Common myeloid progenitor, CD34-positive (primary cell): ENCODE measurements at regions not wholly inside any gene's neighbourhood (a gene's known extent, or its start where the extent isn't known, plus 50 kb on each side); places are given as distances from the start of the nearest gene placed in this dataset.
"Not testable (repeated sequence)": the region's sequence is repeated elsewhere in the genome, so short reads cannot be mapped to it uniquely, and the experiment has no call there.

Experiments
- CTCF ChIA-PET: fragments of 350-600 bp; sonication (Branson Sonifier 250); formaldehyde crosslinking; loops from one replicate; lab custom pipeline; 2021; ENCODE audit warnings: antibody characterized with exemption; lab: Charles Lee
- POLR2A ChIA-PET: fragments of 350-600 bp; sonication (Branson Sonifier 250); formaldehyde crosslinking; loops from one replicate; lab custom pipeline; 2021; ENCODE audit warnings: antibody characterized with exemption; lab: Charles Lee
- DNase-seq, 3 donors: peaks; one replicate each; pipeline versions ENCODE4 v3.0.0 to v3.0.0-alpha.2; 2013
- H3K27ac ChIP-seq, 2 experiments: 1 replicate in 1 of 2; 2 replicates in 1 of 2; pipeline ENCODE4 v1.7.0; 2013; ENCODE audit warnings: inconsistent platforms in 2 of 2, low read length in 2 of 2, mild to moderate bottlenecking in 2 of 2, low read depth in 1 of 2, moderate library complexity in 1 of 2; ENCODE audit not compliant: severe bottlenecking in 2 of 2, insufficient read depth in 1 of 2, poor library complexity in 1 of 2
- H3K27me3 ChIP-seq, 5 experiments: replicated peaks in 2 of 5; 1 replicate in 3 of 5; 2 replicates in 2 of 5; pipeline versions ENCODE4 v1.6.1 to v1.7.0; 2013; ENCODE audit warnings: low read length in 4 of 5, mild to moderate bottlenecking in 2 of 5, moderate library complexity in 2 of 5, inconsistent platforms in 1 of 5; ENCODE audit not compliant: insufficient read depth in 5 of 5, control insufficient read depth in 4 of 5
- H3K36me3 ChIP-seq, 4 experiments: 1 replicate in 2 of 4; 2 replicates in 2 of 4; pipeline versions ENCODE4 v1.6.1 to v1.7.0; 2013; ENCODE audit warnings: low read length in 3 of 4, control low read depth in 1 of 4, mild to moderate bottlenecking in 1 of 4; ENCODE audit not compliant: control insufficient read depth in 4 of 4, insufficient read depth in 4 of 4
- H3K4me1 ChIP-seq, 4 experiments: 1 replicate in 3 of 4; 2 replicates in 1 of 4; pipeline versions ENCODE4 v1.6.1 to v1.7.1; 2013; ENCODE audit warnings: low read length in 3 of 4, mild to moderate bottlenecking in 3 of 4, control low read depth in 1 of 4, inconsistent platforms in 1 of 4, moderate library complexity in 1 of 4; ENCODE audit not compliant: control insufficient read depth in 4 of 4, insufficient read depth in 4 of 4; ENCODE audit errors: control extremely low read depth in 1 of 4
- H3K4me3 ChIP-seq, 7 experiments: 1 replicate in 4 of 7; 2 replicates in 3 of 7; pipeline versions ENCODE4 v1.5.1 to v1.7.0; 2013; ENCODE audit warnings: mild to moderate bottlenecking in 7 of 7, low read length in 6 of 7, moderate library complexity in 6 of 7, inconsistent platforms in 2 of 7, low read depth in 2 of 7, control low read depth in 1 of 7; ENCODE audit not compliant: insufficient read depth in 4 of 7, control insufficient read depth in 1 of 7; ENCODE audit errors: extremely low read depth in 1 of 7
- H3K9me3 ChIP-seq, 5 experiments: 1 replicate in 4 of 5; 2 replicates in 1 of 5; pipeline versions ENCODE4 v1.6.1 to v1.7.1; 2013; ENCODE audit warnings: low read length in 4 of 5, mild to moderate bottlenecking in 2 of 5, inconsistent platforms in 1 of 5, low read depth in 1 of 5, moderate library complexity in 1 of 5; ENCODE audit not compliant: control insufficient read depth in 4 of 5, insufficient read depth in 2 of 5; ENCODE audit errors: control extremely low read depth in 1 of 5
- WGBS: methylation state at CpG from one replicate; pipeline ENCODE4 v1.1.5; 2013; ENCODE audit not compliant: insufficient coverage; 5-methylcytosine and 5-hydroxymethylcytosine counted together

DNA sequence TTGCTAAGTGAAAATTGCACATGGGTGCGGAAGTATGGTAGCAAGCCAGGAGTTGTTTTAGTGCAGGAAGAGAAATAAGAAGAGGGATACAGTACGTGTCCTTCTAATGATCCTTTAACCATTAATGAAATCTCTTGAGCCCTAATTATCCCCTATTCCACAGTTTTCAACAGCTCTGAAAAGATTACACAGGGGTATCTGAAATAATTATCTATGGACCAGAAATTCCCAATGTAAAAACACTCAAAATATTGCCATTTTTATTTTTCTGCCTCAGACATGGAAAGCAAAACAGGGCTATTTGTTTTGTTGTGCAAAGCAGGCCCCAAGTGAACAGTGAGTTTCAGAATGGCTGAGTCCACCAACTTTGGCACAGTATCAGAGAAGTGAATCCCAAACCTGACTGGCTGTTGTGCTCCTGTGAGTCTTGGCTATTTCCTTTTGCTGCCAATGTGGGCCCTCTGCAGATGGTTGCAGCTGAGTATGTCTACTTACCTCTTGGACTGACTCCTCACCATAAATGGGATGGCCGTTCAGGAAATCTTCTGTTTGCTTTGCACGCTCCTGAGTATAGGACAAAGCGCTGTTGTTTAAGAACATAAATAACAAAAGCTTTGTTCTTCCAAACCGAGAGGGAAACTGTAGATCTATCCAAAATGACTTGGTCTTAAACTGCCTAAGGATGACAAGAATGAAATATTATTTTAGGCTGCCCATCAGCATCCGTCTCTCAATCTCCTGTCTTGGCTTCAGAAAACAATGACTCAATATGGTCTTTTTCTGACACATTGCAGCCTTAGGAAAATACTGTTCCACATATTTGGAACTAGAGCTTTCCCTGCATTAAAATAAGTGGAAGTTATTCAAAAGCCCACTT lies 204.1 kb downstream of the DEPDC1B start:
- WGBS, result 95% methylated on average over 4 of the region's 7 CpGs
- no peak overlapping the region for H3K27ac ChIP-seq
- peaks cover 0 to 2% (median 0%) of the 10 kb centered on the region in 4 experiments for H3K4me1 ChIP-seq
- ChIA-PET CTCF (no interaction called here), POLR2A (no interaction called here)
- no peaks in the 10 kb centered on the region for H3K9me3 ChIP-seq
- no peaks in the 10 kb centered on the region for H3K27me3 ChIP-seq
- H3K4me3 ChIP-seq, result no peak overlapping the region
- no peak for DNase-seq
- no peaks in the 10 kb centered on the region for H3K36me3 ChIP-seq

DNA sequence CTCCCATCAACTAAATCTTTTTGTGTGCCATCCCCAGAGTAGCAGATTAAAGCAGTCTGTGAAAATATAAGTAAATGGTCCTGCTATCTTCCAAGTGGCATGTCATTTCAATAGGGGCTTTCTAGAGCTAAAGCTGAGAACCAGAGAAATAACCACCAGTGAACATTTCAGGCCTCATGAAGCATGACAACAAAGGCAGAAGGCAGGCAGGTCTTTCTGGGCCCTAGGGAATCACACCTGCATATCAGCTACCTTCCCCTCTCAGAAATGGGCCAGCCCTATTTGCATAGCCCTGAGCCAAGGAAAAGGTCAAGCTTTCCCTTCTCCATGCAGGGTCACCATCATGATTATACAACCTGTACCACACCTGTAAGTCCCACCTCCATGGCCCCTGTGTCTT lies 205.3 kb downstream of the DEPDC1B start:
- no peak for DNase-seq
- CTCF ChIA-PET, result interaction anchor here (0.9 kb wide), 1 partner anchor 57 kb away, joined by 3 read pairs; no protein-coding TSS in a partner anchor
- Histone ChIP-seq H3K4me3 (no peak overlapping the region), H3K9me3 (no peaks in the 10 kb centered on the region), H3K27ac (no peak overlapping the region), H3K4me1 (peaks cover 0 to 2% (median 0%) of the 10 kb centered on the region in 4 experiments), H3K27me3 (no peaks in the 10 kb centered on the region), H3K36me3 (no peaks in the 10 kb centered on the region)
- POLR2A ChIA-PET, result no interaction called here

DNA sequence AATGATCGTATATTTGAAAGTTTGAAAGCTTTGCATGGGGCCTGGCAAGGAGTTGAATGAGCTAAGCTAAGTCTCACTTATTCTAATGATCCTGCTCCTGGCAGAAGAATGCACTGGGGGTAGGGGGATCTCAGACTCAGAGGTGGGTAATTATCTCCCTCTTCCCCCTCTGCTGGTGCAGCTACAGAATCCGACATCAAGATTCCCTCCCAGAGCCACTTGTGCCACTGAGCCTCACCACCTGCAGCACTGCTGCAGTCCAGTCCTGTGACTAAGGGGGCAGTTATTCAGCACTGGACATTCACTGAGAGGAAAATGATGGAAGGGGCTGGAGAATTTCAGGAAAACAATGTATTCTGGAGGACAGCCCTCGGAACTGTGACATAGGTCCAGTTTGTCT lies 205.8 kb downstream of the DEPDC1B start:
- ChIA-PET POLR2A (no interaction called here), CTCF (interaction anchor here (0.9 kb wide), 1 partner anchor 58 kb away, joined by 3 read pairs; no protein-coding TSS in a partner anchor)
- no peak overlapping the region for H3K27ac ChIP-seq
- H3K27me3 ChIP-seq, result no peaks in the 10 kb centered on the region
- DNase-seq, result no peak
- H3K4me1 ChIP-seq, result peaks cover 0 to 2% (median 0%) of the 10 kb centered on the region in 4 experiments
- H3K4me3 ChIP-seq, result no peak overlapping the region
- no peaks in the 10 kb centered on the region for H3K9me3 ChIP-seq
- no peaks in the 10 kb centered on the region for H3K36me3 ChIP-seq
- WGBS, result 100% methylated on average over 2 of the region's 3 CpGs

DNA sequence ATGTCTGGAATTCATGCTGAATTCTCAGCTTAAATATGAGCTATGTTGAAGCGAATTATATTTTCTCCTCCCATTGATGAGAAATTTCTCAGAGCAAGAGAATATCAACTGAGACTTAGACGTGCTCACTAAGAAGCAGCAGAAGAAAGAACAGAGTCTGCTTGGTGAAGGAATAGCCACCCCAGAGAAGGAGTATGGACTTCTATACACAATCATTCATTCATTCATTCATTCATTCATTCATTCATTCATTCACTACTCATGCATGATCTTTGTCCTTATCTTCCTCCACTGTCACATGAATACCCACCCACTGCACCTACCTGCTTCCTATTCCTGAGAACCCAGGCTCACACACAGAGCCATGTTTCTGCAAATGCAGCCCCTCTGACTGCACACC lies 206.6 kb downstream of the DEPDC1B start:
- Histone ChIP-seq H3K4me3 (no peak overlapping the region), H3K9me3 (no peaks in the 10 kb centered on the region), H3K36me3 (no peaks in the 10 kb centered on the region), H3K4me1 (peaks cover 0 to 2% (median 0%) of the 10 kb centered on the region in 4 experiments), H3K27me3 (no peaks in the 10 kb centered on the region), H3K27ac (no peak overlapping the region)
- CTCF ChIA-PET, result no interaction called here
- 100% methylated on average over 1 of the region's 2 CpGs for WGBS
- POLR2A ChIA-PET, result no interaction called here
- DNase-seq, result no peak

DNA sequence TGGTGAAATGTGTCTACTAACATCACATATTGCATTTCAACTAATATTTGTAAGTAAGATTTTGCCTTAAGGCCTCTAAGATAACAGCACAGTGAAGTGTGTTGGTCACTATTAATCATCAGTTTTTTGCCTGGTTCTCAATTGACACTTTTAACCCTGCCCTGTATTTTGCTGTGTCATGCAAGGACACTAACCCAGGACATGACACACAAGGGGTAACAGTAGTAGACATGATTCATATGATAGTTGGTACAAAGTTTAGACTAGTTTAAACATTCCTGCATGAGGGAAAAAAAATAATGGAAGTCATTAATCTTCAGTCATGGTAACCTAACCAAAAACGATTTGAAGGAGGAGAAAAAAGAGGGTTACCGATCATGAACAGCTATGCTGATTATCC lies 207.0 kb downstream of the DEPDC1B start:
- peak in 2 of 3 donors; percentile 25 to 40 for DNase-seq
- H3K27ac ChIP-seq, result no peak overlapping the region
- CTCF ChIA-PET, result no interaction called here
- peaks cover 0 to 2% (median 0%) of the 10 kb centered on the region in 4 experiments for H3K4me1 ChIP-seq
- H3K4me3 ChIP-seq, result no peak overlapping the region
- no peaks in the 10 kb centered on the region for H3K27me3 ChIP-seq
- H3K36me3 ChIP-seq, result no peaks in the 10 kb centered on the region
- 92% methylated on average over 2 of the region's 2 CpGs for WGBS
- H3K9me3 ChIP-seq, result no peaks in the 10 kb centered on the region
- POLR2A ChIA-PET, result no interaction called here

DNA sequence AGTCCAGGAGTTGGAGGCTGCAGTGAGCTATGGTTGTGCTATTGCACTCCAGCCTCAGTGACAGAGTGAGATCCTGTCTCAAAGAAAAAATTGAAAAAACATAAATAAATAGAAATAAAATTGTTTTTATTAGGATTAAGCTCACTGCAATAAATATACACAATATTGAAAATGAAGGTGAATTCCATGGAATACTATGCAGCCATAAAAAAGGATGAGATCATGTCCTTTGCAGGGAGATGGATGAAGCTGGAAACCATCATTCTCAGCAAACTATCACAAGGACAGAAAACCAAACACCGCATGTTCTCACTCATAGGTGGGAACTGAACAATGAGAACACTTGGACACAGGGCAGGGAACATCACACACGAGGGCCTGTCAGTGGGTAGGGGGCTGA lies 207.6 kb downstream of the DEPDC1B start:
- CTCF ChIA-PET, DNase-seq, H3K9me3 ChIP-seq, H3K36me3 ChIP-seq, H3K27ac ChIP-seq, H3K4me1 ChIP-seq, H3K27me3 ChIP-seq, POLR2A ChIA-PET, H3K4me3 ChIP-seq: not testable (repeated sequence)
- WGBS, result no CpG with 5 or more reads among the region's 2 CpGs

DNA sequence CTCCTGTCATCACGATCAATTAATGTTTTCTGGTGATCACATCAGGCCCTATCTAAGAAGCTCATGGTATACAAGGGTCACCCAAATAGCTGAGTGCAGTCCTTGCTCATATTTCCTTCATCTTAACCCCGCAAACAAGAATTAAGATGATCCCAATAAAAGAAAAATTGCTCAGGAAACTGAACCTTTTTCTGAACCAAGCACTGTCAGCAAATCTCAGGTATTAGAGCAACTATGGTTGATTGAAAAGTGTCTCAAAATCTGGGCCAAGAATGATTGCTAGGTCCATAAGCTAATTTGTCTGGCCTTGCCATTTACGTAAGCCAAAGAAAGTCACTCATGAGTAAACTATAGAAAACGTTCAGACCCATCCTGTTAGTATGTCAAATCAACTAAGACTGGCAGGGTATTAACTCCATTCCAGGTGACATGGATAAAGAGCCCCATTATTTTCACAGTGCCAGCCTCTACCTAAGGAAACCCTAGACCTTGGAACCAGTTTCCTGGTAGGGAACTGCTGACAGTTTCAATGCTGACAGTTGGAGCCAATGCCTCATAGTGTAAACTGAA lies 209.3 kb downstream of the DEPDC1B start:
- Histone ChIP-seq H3K4me1 (no peaks in the 10 kb centered on the region), H3K9me3 (no peaks in the 10 kb centered on the region), H3K4me3 (no peak overlapping the region), H3K27me3 (no peaks in the 10 kb centered on the region), H3K27ac (no peak overlapping the region), H3K36me3 (no peaks in the 10 kb centered on the region)
- CTCF ChIA-PET, result no interaction called here
- POLR2A ChIA-PET, result interaction anchor here (0.6 kb wide), 1 partner anchor 206 kb away, joined by 3 read pairs; no protein-coding TSS in a partner anchor
- WGBS, result 100% methylated on average over 4 of the region's 4 CpGs
- no peak for DNase-seq
